A549 (cell line): ENCODE measurements at regions not wholly inside any gene's neighbourhood (a gene's known extent, or its start where the extent isn't known, plus 50 kb on each side); places are given as distances from the start of the nearest gene placed in this dataset.

Experiments used
- ATAC-seq, 2 experiments: fragments of 200-7000 bp in 1 of 2; fragments of >200 bp in 1 of 2; cut with Nextera tagmentation in 1 of 2; cut with Tn5 transposase in 1 of 2; 3 replicates each; pipeline versions ENCODE4 v1.8.0 to v1.9.1; 2018 to 2020; ENCODE audit warnings: mild to moderate bottlenecking in 1 of 2, moderate library complexity in 1 of 2
- CTCF ChIA-PET: fragments of 300-600 bp; sonication (Branson Sonifier 250); formaldehyde crosslinking; extraction: SDS; loops from one replicate; lab custom pipeline; 2021; ENCODE audit warnings: antibody characterized with exemption, inconsistent platforms; lab: Yijun Ruan, JAX
- POLR2A ChIA-PET: fragments of 350-600 bp; formaldehyde crosslinking; extraction: SDS; loops from one replicate; lab custom pipeline; 2021; ENCODE audit warnings: antibody characterized with exemption, inconsistent platforms; lab: Yijun Ruan, JAX
- DNase-seq, 2 experiments: peaks; one replicate each; pipeline versions ENCODE4 v3.0.0 to v3.0.0-alpha.2; 2011 to 2016; ENCODE audit warnings: low read depth in 1 of 2, low spot score in 1 of 2
- FAIRE-seq: peaks from 2 replicates; lab custom pipeline; 2011; peaks lifted over from hg19 to GRCh38; lab: Jason Lieb, UNC
- H3K27ac ChIP-seq, 2 experiments: fragments of >200 bp; sonication (Bioruptor Twin); formaldehyde crosslinking; 3 replicates each; pipeline ENCODE4 v1.5.1; 2016 to 2017
- H3K4me1 ChIP-seq: fragments of >200 bp; sonication (Bioruptor Twin); formaldehyde crosslinking; 3 replicates; pipeline ENCODE4 v1.6.1; 2016
- H3K4me2 ChIP-seq: fragments of >200 bp; sonication (Bioruptor Twin); formaldehyde crosslinking; 3 replicates; pipeline ENCODE4 v1.6.1; 2016
- H3K4me3 ChIP-seq: fragments of >200 bp; sonication (Bioruptor Twin); formaldehyde crosslinking; 3 replicates; pipeline ENCODE4 v1.5.1; 2016
- H3K9me3 ChIP-seq: fragments of >200 bp; sonication (Bioruptor Twin); formaldehyde crosslinking; 3 replicates; pipeline ENCODE4 v1.6.1; 2016
- CBX8 ChIP-seq: fragments of 200-600 bp; sonication (generic); IDR thresholded peaks from 2 replicates; pipeline ENCODE4 v1.6.1; 2016
- CEBPB ChIP-seq, 2 experiments: fragments of >200 bp in 1 of 2; sonication (Bioruptor Twin) in 1 of 2; formaldehyde crosslinking in 1 of 2; IDR thresholded peaks; 2 replicates each; pipeline ENCODE4 v1.6.1; 2012 to 2016
- CHD4 ChIP-seq: fragments of 200-600 bp; sonication (generic); IDR thresholded peaks from 2 replicates; pipeline ENCODE4 v1.6.1; 2016; ENCODE audit warnings: antibody characterized with exemption, mild to moderate bottlenecking, borderline replicate concordance
- CTCF ChIP-seq: fragments of >200 bp; sonication (Bioruptor Twin); formaldehyde crosslinking; IDR thresholded peaks from 3 replicates; pipeline ENCODE4 v1.5.1; 2016
- EHMT2 ChIP-seq: fragments of 200-600 bp; sonication (generic); IDR thresholded peaks from 2 replicates; pipeline ENCODE4 v1.6.1; 2016; ENCODE audit warnings: antibody characterized with exemption, low read depth, mild to moderate bottlenecking, moderate library complexity
- ELK1 ChIP-seq: fragments of 150-350 bp; IDR thresholded peaks from 2 replicates; pipeline ENCODE4 v1.6.1; 2014; ENCODE audit warnings: low read depth, mild to moderate bottlenecking, low read length
- ESRRA ChIP-seq: fragments of 150-350 bp; IDR thresholded peaks from 2 replicates; pipeline ENCODE4 v1.6.1; 2014; ENCODE audit warnings: mild to moderate bottlenecking, low read length, borderline replicate concordance
- FOSB ChIP-seq: fragments of 250-450 bp; sonication (Bioruptor Pico); IDR thresholded peaks from 2 replicates; pipeline ENCODE4 v1.5.0; 2020; ENCODE audit warnings: mild to moderate bottlenecking, moderate library complexity
- FOSL2 ChIP-seq, 2 experiments: fragments of 450-650 bp in 1 of 2; fragments of >200 bp in 1 of 2; sonication (Bioruptor Twin) in 1 of 2; formaldehyde crosslinking; IDR thresholded peaks; 2 replicates each; pipeline versions ENCODE4 v1.5.0 to v1.6.1; 2016 to 2020; ENCODE audit warnings: mild to moderate bottlenecking in 1 of 2, moderate library complexity in 1 of 2
- GATA3 ChIP-seq: IDR thresholded peaks from 2 replicates; pipeline ENCODE4 v1.6.1; 2012; ENCODE audit warnings: borderline replicate concordance
- HEYL ChIP-seq: fragments of 250-450 bp; sonication (Bioruptor Pico); IDR thresholded peaks from 2 replicates; pipeline ENCODE4 v1.8.0; 2021; ENCODE audit warnings: mild to moderate bottlenecking, moderate library complexity
- HMGXB4 ChIP-seq: fragments of 250-450 bp; sonication (Bioruptor Pico); IDR thresholded peaks from 2 replicates; pipeline ENCODE4 v1.5.0; 2021; ENCODE audit warnings: mild to moderate bottlenecking, moderate library complexity, borderline replicate concordance
- HOXB13 ChIP-seq: fragments of 250-450 bp; sonication (Bioruptor Pico); IDR thresholded peaks from 2 replicates; pipeline ENCODE4 v1.5.0; 2020; ENCODE audit warnings: low read depth, mild to moderate bottlenecking, moderate library complexity
- JUN ChIP-seq, 2 experiments: fragments of >200 bp; sonication (Bioruptor Twin); formaldehyde crosslinking; IDR thresholded peaks; 2 replicates in 1 of 2; 3 replicates in 1 of 2; pipeline ENCODE4 v1.6.1; 2016 to 2017
- MYC ChIP-seq: IDR thresholded peaks from 2 replicates; pipeline ENCODE4 v1.6.1; 2012; ENCODE audit warnings: mild to moderate bottlenecking, inconsistent platforms, low read length, improper control_type of control experiment, borderline replicate concordance
- NPAS2 ChIP-seq: fragments of 250-450 bp; sonication (Bioruptor Pico); IDR thresholded peaks from 2 replicates; pipeline ENCODE4 v1.8.0; 2022; ENCODE audit warnings: mild to moderate bottlenecking, moderate library complexity, borderline replicate concordance
- PHF8 ChIP-seq: fragments of 200-600 bp; sonication (generic); IDR thresholded peaks from 2 replicates; pipeline ENCODE4 v1.6.1; 2016; ENCODE audit warnings: low read depth, mild to moderate bottlenecking, antibody characterized with exemption, moderate library complexity, borderline replicate concordance
- POLR2A ChIP-seq: IDR thresholded peaks from 2 replicates; pipeline ENCODE4 v1.6.1; 2012; ENCODE audit warnings: mild to moderate bottlenecking, low read length
- POLR2AphosphoS2 ChIP-seq: conservative IDR thresholded peaks from 2 replicates; pipeline ENCODE4 v1.6.1; 2012; ENCODE audit warnings: low read length, improper control_type of control experiment, inconsistent platforms
- RNF2 ChIP-seq: fragments of 200-600 bp; sonication (generic); IDR thresholded peaks from 2 replicates; pipeline ENCODE4 v1.6.1; 2016; ENCODE audit warnings: low read depth, mild to moderate bottlenecking, antibody characterized with exemption, moderate library complexity, borderline replicate concordance
- SREBF2 ChIP-seq: fragments of 450-650 bp; IDR thresholded peaks from 2 replicates; pipeline ENCODE4 v1.6.1; 2014; ENCODE audit warnings: mild to moderate bottlenecking, moderate library complexity
- ZC3H11A ChIP-seq: fragments of 450-650 bp; IDR thresholded peaks from 2 replicates; pipeline ENCODE4 v1.6.1; 2014; ENCODE audit warnings: antibody characterized with exemption, mild to moderate bottlenecking
- ZFP36 ChIP-seq: fragments of 450-650 bp; IDR thresholded peaks from 2 replicates; pipeline ENCODE4 v1.6.1; 2014; ENCODE audit warnings: borderline replicate concordance; ENCODE audit not compliant: partially characterized antibody
- ZSCAN20 ChIP-seq: fragments of 250-450 bp; sonication (Bioruptor Pico); IDR thresholded peaks from 2 replicates; pipeline ENCODE4 v1.8.0; 2022; ENCODE audit warnings: mild to moderate bottlenecking, moderate library complexity
- WGBS: methylation state at CpG from one replicate; pipeline ENCODE4 v1.1.6; 2017; ENCODE audit errors: missing lambda C conversion rate; 5-methylcytosine and 5-hydroxymethylcytosine counted together

- H3K9me3 ChIP-seq: no peaks in the 10 kb centered on the region
- WGBS: 14% methylated on average over 6 of the region's 6 CpGs
- H3K4me1 ChIP-seq: no peaks in the 10 kb centered on the region
- DNase-seq (no peak), ATAC-seq (no peak), FAIRE-seq (no peak)
- ChIA-PET POLR2A (interaction anchor here (0.7 kb wide), 1 partner anchor 231 kb away, joined by 3 read pairs; no protein-coding TSS in a partner anchor), CTCF (no interaction called here)
- H3K4me3 ChIP-seq: no peak overlapping the region
- H3K27ac ChIP-seq: no peak overlapping the region
- no peak for TF ChIP-seq ESRRA
- TF ChIP-seq ZSCAN20: no peak
- TF ChIP-seq PHF8: no peak
- TF ChIP-seq HOXB13 (CRISPR knock-in tag): no peak
- no peak overlapping the region for H3K4me2 ChIP-seq
These were observed 54.9 kb upstream of the RAB3GAP2 start for GRCh38 chr1:220327106-220327505.

- DNase-seq: no peak
- POLR2A ChIA-PET: no interaction called here
- TF ChIP-seq RNF2 (no peak), HMGXB4 (no peak), CTCF (no peak), NPAS2 (CRISPR knock-in tag) (no peak), PHF8 (no peak), CEBPB (IDR thresholded peaks at IDR 0.05) (no peak), FOSL2 (IDR thresholded peaks at IDR 0.05) (no peak), FOSL2 (CRISPR knock-in tag; IDR thresholded peaks at IDR 0.05) (no peak), POLR2AphosphoS2 (no peak), EHMT2 (no peak), MYC (no peak)
- H3K9me3 ChIP-seq: no peaks in the 10 kb centered on the region
- no peaks in the 10 kb centered on the region for H3K4me1 ChIP-seq
- no peak overlapping the region for H3K4me3 ChIP-seq
- CTCF ChIA-PET: no interaction called here
- no peak overlapping the region for H3K27ac ChIP-seq
- FAIRE-seq: no peak
- 76% methylated on average over 2 of the region's 2 CpGs for WGBS
- no peak overlapping the region for H3K4me2 ChIP-seq
- no peak for ATAC-seq
These were observed 54.3 kb upstream of the RAB3GAP2 start for GRCh38 chr1:220326578-220326977.

- POLR2A ChIA-PET: no interaction called here
- no peaks in the 10 kb centered on the region for H3K4me1 ChIP-seq
- no peak for ATAC-seq
- no peak overlapping the region for H3K27ac ChIP-seq
- TF ChIP-seq ELK1 (no peak), POLR2A (no peak), MYC (no peak), ZFP36 (no peak), CHD4 (no peak), ZC3H11A (no peak), RNF2 (no peak), GATA3 (no peak), POLR2AphosphoS2 (no peak), PHF8 (no peak), HEYL (CRISPR knock-in tag) (no peak), JUN (IDR thresholded peaks at IDR 0.05) (no peak), CBX8 (no peak), HOXB13 (CRISPR knock-in tag) (no peak), CTCF (no peak), FOSB (CRISPR knock-in tag) (no peak), SREBF2 (no peak)
- TF ChIP-seq, all 56 proteins: peak for 0
- Histone ChIP-seq H3K9me3 (no peaks in the 10 kb centered on the region), H3K4me3 (no peak overlapping the region), H3K4me2 (no peak overlapping the region)
- CTCF ChIA-PET: interaction anchor here (1.0 to 3.0 kb wide), 3 partner anchors 11 to 44 kb away, joined by 3 to 8 read pairs (median 3); no protein-coding TSS in a partner anchor
- FAIRE-seq (no peak), DNase-seq (no peak)
- 19% methylated on average over 4 of the region's 4 CpGs for WGBS
These were observed 53.2 kb upstream of the RAB3GAP2 start for GRCh38 chr1:220325306-220325995.
